KMS-11 (cell line): ENCODE measurements at regions not wholly inside any gene's neighbourhood (a gene's known extent, or its start where the extent isn't known, plus 50 kb on each side); places are given as distances from the start of the nearest gene placed in this dataset.

ENCODE experiments used
- H2AFZ ChIP-seq: fragments of 200-600 bp; sonication (generic); 2 replicates; pipeline ENCODE4 v1.6.1; 2016; ENCODE audit warnings: antibody characterized with exemption, mixed run types, low read depth
- H3K27ac ChIP-seq: fragments of 200-600 bp; sonication (generic); 2 replicates; pipeline ENCODE4 v1.6.1; 2016; ENCODE audit warnings: mild to moderate bottlenecking, mixed run types
- H3K27me3 ChIP-seq: fragments of 200-600 bp; sonication (generic); 2 replicates; pipeline ENCODE4 v1.6.1; 2017; ENCODE audit warnings: mild to moderate bottlenecking, low read depth, mixed run types, moderate library complexity; ENCODE audit not compliant: insufficient read depth
- H3K36me3 ChIP-seq: fragments of 200-600 bp; sonication (generic); 2 replicates; pipeline ENCODE4 v1.6.1; 2017; ENCODE audit warnings: mild to moderate bottlenecking, mixed run types; ENCODE audit not compliant: insufficient read depth
- H3K4me1 ChIP-seq: fragments of 200-600 bp; sonication (generic); 2 replicates; pipeline ENCODE4 v1.6.1; 2016; ENCODE audit warnings: mild to moderate bottlenecking, low read depth, mixed run types; ENCODE audit not compliant: poor library complexity, severe bottlenecking
- H3K4me2 ChIP-seq: fragments of 200-600 bp; sonication (generic); 2 replicates; pipeline ENCODE4 v1.7.0; 2016; ENCODE audit warnings: mild to moderate bottlenecking, mixed run types
- H3K4me3 ChIP-seq: fragments of 200-600 bp; sonication (generic); IDR thresholded peaks from 2 replicates; pipeline ENCODE4 v1.6.1; 2017; ENCODE audit warnings: low read depth, low read length, mixed read lengths; ENCODE audit not compliant: insufficient read depth
- H3K79me2 ChIP-seq: fragments of 200-600 bp; sonication (generic); 2 replicates; pipeline ENCODE4 v1.6.1; 2016; ENCODE audit warnings: low read depth, mixed run types; ENCODE audit not compliant: insufficient read depth
- H3K9ac ChIP-seq: fragments of 200-600 bp; sonication (generic); 2 replicates; pipeline ENCODE4 v1.6.1; 2016; ENCODE audit warnings: mild to moderate bottlenecking, mixed run types
- H4K20me1 ChIP-seq: fragments of 200-600 bp; sonication (generic); 2 replicates; pipeline ENCODE4 v1.6.1; 2016; ENCODE audit warnings: mild to moderate bottlenecking, mixed run types; ENCODE audit not compliant: insufficient read depth
- TF ChIP-seq, protein P1 (sequence below): fragments of 200-600 bp; sonication (generic); conservative IDR thresholded peaks from 2 replicates; pipeline ENCODE4 v1.6.1; 2017; ENCODE audit warnings: low read depth, mild to moderate bottlenecking, antibody characterized with exemption, low read length, moderate library complexity, mixed read lengths

- Histone ChIP-seq H3K4me3 (no peak overlapping the region), H3K4me2 (no peak overlapping the region), H3K27ac (no peak overlapping the region), H4K20me1 (no peaks in the 10 kb centered on the region), H3K27me3 (no peaks in the 10 kb centered on the region), H3K79me2 (no peaks in the 10 kb centered on the region), H2AFZ (no peak overlapping the region), H3K4me1 (no peaks in the 10 kb centered on the region), H3K36me3 (no peaks in the 10 kb centered on the region), H3K9ac (no peak overlapping the region)
- TF ChIP-seq, protein P1, sequence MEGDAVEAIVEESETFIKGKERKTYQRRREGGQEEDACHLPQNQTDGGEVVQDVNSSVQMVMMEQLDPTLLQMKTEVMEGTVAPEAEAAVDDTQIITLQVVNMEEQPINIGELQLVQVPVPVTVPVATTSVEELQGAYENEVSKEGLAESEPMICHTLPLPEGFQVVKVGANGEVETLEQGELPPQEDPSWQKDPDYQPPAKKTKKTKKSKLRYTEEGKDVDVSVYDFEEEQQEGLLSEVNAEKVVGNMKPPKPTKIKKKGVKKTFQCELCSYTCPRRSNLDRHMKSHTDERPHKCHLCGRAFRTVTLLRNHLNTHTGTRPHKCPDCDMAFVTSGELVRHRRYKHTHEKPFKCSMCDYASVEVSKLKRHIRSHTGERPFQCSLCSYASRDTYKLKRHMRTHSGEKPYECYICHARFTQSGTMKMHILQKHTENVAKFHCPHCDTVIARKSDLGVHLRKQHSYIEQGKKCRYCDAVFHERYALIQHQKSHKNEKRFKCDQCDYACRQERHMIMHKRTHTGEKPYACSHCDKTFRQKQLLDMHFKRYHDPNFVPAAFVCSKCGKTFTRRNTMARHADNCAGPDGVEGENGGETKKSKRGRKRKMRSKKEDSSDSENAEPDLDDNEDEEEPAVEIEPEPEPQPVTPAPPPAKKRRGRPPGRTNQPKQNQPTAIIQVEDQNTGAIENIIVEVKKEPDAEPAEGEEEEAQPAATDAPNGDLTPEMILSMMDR: no peak
These were observed 195.7 kb upstream of the PDZRN3 start for GRCh38 chr3:73820431-73820830.

- Histone ChIP-seq H3K4me2 (no peak overlapping the region), H4K20me1 (no peaks in the 10 kb centered on the region), H3K27ac (no peak overlapping the region), H3K9ac (no peak overlapping the region), H3K79me2 (no peaks in the 10 kb centered on the region), H2AFZ (no peak overlapping the region), H3K4me3 (no peak overlapping the region), H3K4me1 (no peaks in the 10 kb centered on the region), H3K36me3 (no peaks in the 10 kb centered on the region), H3K27me3 (no peaks in the 10 kb centered on the region)
- TF ChIP-seq, protein P1: no peak
These were observed 191.2 kb upstream of the PDZRN3 start for GRCh38 chr3:73815966-73816365.

- Histone ChIP-seq H3K4me2 (no peak overlapping the region), H3K27ac (no peak overlapping the region), H3K9ac (no peak overlapping the region), H3K4me1 (no peaks in the 10 kb centered on the region), H4K20me1 (no peaks in the 10 kb centered on the region), H3K79me2 (no peaks in the 10 kb centered on the region), H2AFZ (no peak overlapping the region), H3K27me3 (no peaks in the 10 kb centered on the region), H3K4me3 (no peak overlapping the region), H3K36me3 (no peaks in the 10 kb centered on the region)
- TF ChIP-seq, protein P1: no peak
These were observed 189.1 kb upstream of the PDZRN3 start for GRCh38 chr3:73813692-73814292.

- Histone ChIP-seq H3K27ac (no peak overlapping the region), H2AFZ (no peak overlapping the region), H3K79me2 (no peaks in the 10 kb centered on the region), H3K9ac (no peak overlapping the region), H3K4me3 (no peak overlapping the region), H3K27me3 (no peaks in the 10 kb centered on the region), H4K20me1 (no peaks in the 10 kb centered on the region), H3K36me3 (no peaks in the 10 kb centered on the region), H3K4me2 (no peak overlapping the region), H3K4me1 (no peaks in the 10 kb centered on the region)
- TF ChIP-seq, protein P1: no peak
These were observed 188.6 kb upstream of the PDZRN3 start for GRCh38 chr3:73813291-73813690.
